H1 (cell line): ENCODE measurements at regions not wholly inside any gene's neighbourhood (a gene's known extent, or its start where the extent isn't known, plus 50 kb on each side); places are given as distances from the start of the nearest gene placed in this dataset.

Experiments used
- CTCF ChIA-PET: fragments of 300-600 bp; sonication (Branson Sonifier 250); formaldehyde crosslinking; loops from one replicate; lab custom pipeline; 2021; ENCODE audit not compliant: partially characterized antibody; lab: Charles Lee
- POLR2A ChIA-PET: fragments of 300-600 bp; sonication (Branson Sonifier 250); formaldehyde crosslinking; loops from one replicate; lab custom pipeline; 2021; ENCODE audit warnings: inconsistent platforms; ENCODE audit not compliant: partially characterized antibody; lab: Charles Lee
- DNase-seq, 2 experiments: peaks; one replicate each; pipeline versions ENCODE4 v3.0.0 to v3.0.0-alpha.2; 2010 to 2022; ENCODE audit warnings: low spot score in 2 of 2, low read depth in 1 of 2, mixed read lengths in 1 of 2
- FAIRE-seq: peaks from 2 replicates; lab custom pipeline; 2011; peaks lifted over from hg19 to GRCh38; lab: Jason Lieb, UNC
- H2AFZ ChIP-seq: 2 replicates; pipeline ENCODE4 v1.8.1; 2012; ENCODE audit warnings: low read length, inconsistent platforms
- H2AK5ac ChIP-seq: 2 replicates; pipeline ENCODE4 v1.6.1; 2013; ENCODE audit warnings: low read depth, low read length
- H2BK120ac ChIP-seq: replicated peaks from 2 replicates; pipeline ENCODE3; 2013; ENCODE audit warnings: low read depth, low read length, inconsistent platforms
- H2BK12ac ChIP-seq: 2 replicates; pipeline ENCODE4 v1.6.1; 2013; ENCODE audit warnings: low read depth, low read length
- H2BK15ac ChIP-seq: 2 replicates; pipeline ENCODE4 v1.6.1; 2013; ENCODE audit warnings: low read length
- H2BK20ac ChIP-seq: 2 replicates; pipeline ENCODE4 v1.6.1; 2013; ENCODE audit warnings: low read length
- H2BK5ac ChIP-seq: 2 replicates; pipeline ENCODE4 v1.6.1; 2013; ENCODE audit warnings: low read depth, low read length
- H3K14ac ChIP-seq: 2 replicates; pipeline ENCODE4 v1.6.1; 2013; ENCODE audit warnings: inconsistent platforms; ENCODE audit not compliant: insufficient read length
- H3K18ac ChIP-seq: 2 replicates; pipeline ENCODE4 v1.6.1; 2013; ENCODE audit warnings: low read length; ENCODE audit errors: extremely low read depth
- H3K23ac ChIP-seq: 2 replicates; pipeline ENCODE4 v1.6.1; 2013; ENCODE audit warnings: inconsistent platforms; ENCODE audit not compliant: insufficient read length
- H3K23me2 ChIP-seq: 2 replicates; pipeline ENCODE4 v1.6.1; 2013; ENCODE audit warnings: low read depth, low read length
- H3K27ac ChIP-seq: 2 replicates; pipeline ENCODE4 v1.6.1; 2011; ENCODE audit warnings: low read depth, low read length, inconsistent platforms
- H3K27me3 ChIP-seq, 4 experiments: replicated peaks in 1 of 4; 1 replicate in 1 of 4; 2 replicates in 3 of 4; pipeline versions ENCODE4 v1.6.1 to v1.8.1; 2011 to 2013; ENCODE audit warnings: low read length in 3 of 4, mild to moderate bottlenecking in 3 of 4, inconsistent platforms in 2 of 4, mixed read lengths in 2 of 4, moderate library complexity in 1 of 4; ENCODE audit not compliant: control insufficient read depth in 3 of 4, insufficient read depth in 3 of 4; ENCODE audit errors: extremely low read depth in 1 of 4
- H3K36me3 ChIP-seq, 4 experiments: 2 replicates each; pipeline versions ENCODE4 v1.6.1 to v1.8.1; 2011 to 2013; ENCODE audit warnings: mild to moderate bottlenecking in 4 of 4, low read length in 3 of 4, moderate library complexity in 2 of 4, control low read depth in 1 of 4, inconsistent platforms in 1 of 4; ENCODE audit not compliant: insufficient read depth in 4 of 4, control insufficient read depth in 2 of 4
- H3K4ac ChIP-seq: replicated peaks from 2 replicates; pipeline ENCODE3; 2013; ENCODE audit warnings: low read length, low read depth, mixed read lengths, inconsistent platforms; ENCODE audit not compliant: insufficient read length
- H3K4me1 ChIP-seq, 4 experiments: replicated peaks in 1 of 4; 1 replicate in 1 of 4; 2 replicates in 3 of 4; pipeline versions ENCODE4 v1.6.1 to v1.8.1; 2011 to 2013; ENCODE audit warnings: low read length in 3 of 4, inconsistent platforms in 2 of 4, mixed read lengths in 1 of 4; ENCODE audit not compliant: insufficient read depth in 4 of 4, control insufficient read depth in 3 of 4
- H3K4me2 ChIP-seq, 2 experiments: 2 replicates each; pipeline versions ENCODE4 v1.6.1 to v1.8.1; 2011 to 2013; ENCODE audit warnings: low read depth in 2 of 2, low read length in 2 of 2, control low read depth in 1 of 2, inconsistent platforms in 1 of 2, mild to moderate bottlenecking in 1 of 2; ENCODE audit not compliant: insufficient read depth in 1 of 2
- H3K4me3 ChIP-seq, 4 experiments: fragments of 200-600, 300-600 bp in 1 of 4; sonication (generic), shearing (Covaris generic), sonication (Bioruptor Twin) in 1 of 4; 2 replicates each; pipeline versions ENCODE4 v1.5.1 to v1.8.1; 2011 to 2016; ENCODE audit warnings: low read length in 4 of 4, low read depth in 3 of 4, control low read depth in 2 of 4, inconsistent platforms in 2 of 4, mild to moderate bottlenecking in 2 of 4, mixed read lengths in 1 of 4, moderate library complexity in 1 of 4; ENCODE audit not compliant: insufficient read depth in 2 of 4; ENCODE audit errors: extremely low read depth in 1 of 4
- H3K56ac ChIP-seq: replicated peaks from 2 replicates; pipeline ENCODE3; 2013; ENCODE audit warnings: low read depth, mild to moderate bottlenecking, mixed read lengths, low read length, inconsistent platforms; ENCODE audit not compliant: insufficient read length
- H3K79me1 ChIP-seq: 2 replicates; pipeline ENCODE4 v1.6.1; 2013; ENCODE audit warnings: low read depth, low read length, control low read depth
- H3K79me2 ChIP-seq, 2 experiments: 2 replicates each; pipeline versions ENCODE4 v1.6.1 to v1.8.1; 2012 to 2013; ENCODE audit warnings: low read length in 2 of 2, mild to moderate bottlenecking in 2 of 2, inconsistent platforms in 1 of 2; ENCODE audit not compliant: insufficient read depth in 2 of 2, control insufficient read depth in 1 of 2
- H3K9ac ChIP-seq, 4 experiments: replicated peaks in 1 of 4; 1 replicate in 1 of 4; 2 replicates in 3 of 4; pipeline versions ENCODE4 v1.6.1 to v1.8.1; 2011 to 2013; ENCODE audit warnings: low read depth in 3 of 4, low read length in 3 of 4, control low read depth in 2 of 4, mild to moderate bottlenecking in 2 of 4, moderate library complexity in 2 of 4, inconsistent platforms in 1 of 4; ENCODE audit errors: extremely low read depth in 1 of 4
- H3K9me3 ChIP-seq, 2 experiments: 2 replicates each; pipeline versions ENCODE4 v1.6.1 to v1.8.1; 2012 to 2013; ENCODE audit warnings: mild to moderate bottlenecking in 2 of 2, moderate library complexity in 2 of 2, control low read depth in 1 of 2, inconsistent platforms in 1 of 2, low read depth in 1 of 2, low read length in 1 of 2, mixed read lengths in 1 of 2; ENCODE audit not compliant: insufficient read depth in 2 of 2
- H4K20me1 ChIP-seq, 2 experiments: replicated peaks in 1 of 2; 2 replicates each; pipeline versions ENCODE3 to v1.8.1; 2011 to 2013; ENCODE audit warnings: inconsistent platforms in 2 of 2, low read length in 2 of 2, mild to moderate bottlenecking in 1 of 2; ENCODE audit not compliant: insufficient read depth in 2 of 2, control insufficient read depth in 1 of 2
- H4K5ac ChIP-seq: 2 replicates; pipeline ENCODE4 v1.6.1; 2013; ENCODE audit warnings: low read length, low read depth, mixed read lengths, inconsistent platforms; ENCODE audit not compliant: insufficient read length
- H4K8ac ChIP-seq: 2 replicates; pipeline ENCODE4 v1.8.0; 2013; ENCODE audit warnings: mild to moderate bottlenecking, moderate library complexity, low read length, inconsistent platforms; ENCODE audit not compliant: insufficient read depth; ENCODE audit errors: extremely low read depth
- H4K91ac ChIP-seq: replicated peaks from 2 replicates; pipeline ENCODE3; 2013; ENCODE audit warnings: low read length, mixed read lengths, inconsistent platforms; ENCODE audit not compliant: insufficient read length
- RAD21 ChIP-seq, 2 experiments: IDR thresholded peaks in 1 of 2; conservative IDR thresholded peaks in 1 of 2; 2 replicates each; pipeline ENCODE4 v1.6.1; 2011; ENCODE audit warnings: low read depth in 2 of 2, low read length in 2 of 2, improper control_type of control experiment in 1 of 2, inconsistent platforms in 1 of 2, mild to moderate bottlenecking in 1 of 2, moderate library complexity in 1 of 2
- WGBS, 2 experiments: shearing (Covaris generic) in 1 of 2; methylation state at CpG; one replicate each; pipeline versions ENCODE4 v1.1.6 to v1.1.7; 2013 to 2015; ENCODE audit warnings: low lambda C conversion rate in 2 of 2, mixed read lengths in 2 of 2, inconsistent platforms in 1 of 2, low coverage in 1 of 2, missing lambda C conversion rate in 1 of 2; ENCODE audit not compliant: insufficient replicate concordance in 2 of 2, insufficient coverage in 1 of 2, insufficient read length in 1 of 2; ENCODE audit errors: extremely low coverage in 1 of 2, missing lambda C conversion rate in 1 of 2; 5-methylcytosine and 5-hydroxymethylcytosine counted together

GRCh38 chr3:5411786-5412185 is 224.3 kb downstream of the EDEM1 start:
- Histone ChIP-seq H4K91ac (no peak overlapping the region), H3K36me3 (no peaks in the 10 kb centered on the region), H2AFZ (no peak overlapping the region), H2BK12ac (no peak overlapping the region), H3K27ac (no peak overlapping the region), H3K56ac (no peak overlapping the region), H3K18ac (no peak overlapping the region), H3K23ac (no peak overlapping the region), H3K9me3 (no peaks in the 10 kb centered on the region), H2BK15ac (no peak overlapping the region), H3K79me1 (no peaks in the 10 kb centered on the region), H3K79me2 (no peaks in the 10 kb centered on the region), H2BK5ac (no peak overlapping the region), H3K27me3 (no peaks in the 10 kb centered on the region), H3K4me3 (no peak overlapping the region), H3K4me1 (no peaks in the 10 kb centered on the region), H2BK120ac (no peak overlapping the region), H4K8ac (no peak overlapping the region; the same call in 1 of the 2 replicates), H3K9ac (no peak overlapping the region), H3K4ac (no peak overlapping the region), H2AK5ac (no peak overlapping the region), H3K23me2 (no peaks in the 10 kb centered on the region), H3K14ac (no peak overlapping the region), H4K5ac (no peak overlapping the region), H4K20me1 (no peaks in the 10 kb centered on the region), H2BK20ac (no peak overlapping the region), H3K4me2 (no peak overlapping the region)
- ChIA-PET CTCF (interaction anchor here (0.7 to 2.7 kb wide), 2 partner anchors 12 to 468 kb away, joined by 3 to 9 read pairs; no protein-coding TSS in a partner anchor), POLR2A (no interaction called here)
- DNase-seq (no peak), FAIRE-seq (no peak)
- 85% methylated on average over 2 of the region's 2 CpGs; no CpG with 5 or more reads in 1 of the 2 experiments for WGBS, 2 experiments
- TF ChIP-seq RAD21 (IDR thresholded peaks at IDR 0.05 in 1 of 2, conservative IDR thresholded peaks at IDR 0.05 in 1 of 2; ENCODE audit: low read depth in 2 of 2, low read length in 2 of 2) = no peak
